UCSD-AML1 (cell line): ENCODE measurements at regions not wholly inside any gene's neighbourhood (a gene's known extent, or its start where the extent isn't known, plus 50 kb on each side); places are given as distances from the start of the nearest gene placed in this dataset.

Experiments used
- DNase-seq: peaks from one replicate; lab custom pipeline; 2025; ENCODE audit not compliant: unreplicated experiment; lab: John Stamatoyannopoulos, UW

DNA sequence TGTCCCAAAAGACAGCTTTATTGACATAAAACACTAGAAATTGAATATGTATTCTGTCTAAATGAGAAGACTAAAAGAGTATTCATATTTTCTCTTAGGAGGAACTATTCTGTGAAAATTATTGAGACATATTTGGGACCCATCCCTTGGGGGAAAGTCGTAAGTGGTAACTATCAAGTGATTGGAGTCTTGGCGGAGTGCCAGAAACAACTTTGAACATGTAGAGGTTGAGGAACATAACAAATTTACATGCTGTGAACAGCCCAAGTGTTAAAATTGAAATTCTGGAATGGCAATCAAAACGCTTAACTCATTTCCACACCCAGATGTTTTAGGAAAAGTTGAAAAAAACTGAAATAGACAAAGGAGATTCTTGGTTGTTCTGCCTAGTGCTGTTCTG lies 1034.6 kb downstream of the NSUN3 start:
- no peak for DNase-seq

DNA sequence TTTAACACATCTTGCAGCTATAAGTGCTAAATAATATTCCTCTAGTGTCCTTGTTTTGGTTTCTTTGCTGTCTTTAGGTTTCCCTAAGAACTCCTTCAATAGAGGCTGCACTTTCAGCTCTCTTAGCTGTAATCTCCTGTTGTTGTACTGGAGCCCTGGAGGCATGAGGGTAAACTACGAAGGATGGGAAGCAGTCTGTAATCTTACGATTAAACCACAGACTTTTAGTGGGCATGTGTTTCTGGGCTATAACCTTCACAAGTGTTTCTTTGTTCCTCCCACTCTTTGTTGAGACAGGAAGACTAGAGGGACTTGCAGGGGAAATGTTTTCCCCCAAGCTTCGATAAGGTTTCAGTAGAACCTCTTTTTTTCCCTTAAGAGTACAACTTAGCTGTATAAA lies 1058.1 kb downstream of the NSUN3 start:
- DNase-seq = no peak

DNA sequence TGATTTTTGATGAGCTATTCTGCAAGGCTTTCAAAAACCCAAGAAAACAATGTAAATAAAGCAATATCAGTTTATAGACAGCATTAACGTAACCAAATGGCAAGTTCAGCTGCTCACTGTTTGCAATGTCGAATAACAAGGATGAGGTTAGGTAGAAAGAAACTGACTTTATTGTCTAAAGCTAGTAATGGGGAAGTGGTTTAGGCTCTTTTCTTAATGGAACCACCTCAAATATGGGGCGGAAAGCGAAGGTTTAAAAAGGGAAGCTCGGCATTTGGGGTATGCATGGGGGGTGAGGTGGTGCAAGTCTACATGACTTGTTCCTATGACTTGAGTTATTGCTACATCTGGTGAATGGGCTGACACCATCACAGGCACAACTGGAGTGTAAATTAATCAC lies 1060.2 kb downstream of the NSUN3 start:
- DNase-seq = no peak

DNA sequence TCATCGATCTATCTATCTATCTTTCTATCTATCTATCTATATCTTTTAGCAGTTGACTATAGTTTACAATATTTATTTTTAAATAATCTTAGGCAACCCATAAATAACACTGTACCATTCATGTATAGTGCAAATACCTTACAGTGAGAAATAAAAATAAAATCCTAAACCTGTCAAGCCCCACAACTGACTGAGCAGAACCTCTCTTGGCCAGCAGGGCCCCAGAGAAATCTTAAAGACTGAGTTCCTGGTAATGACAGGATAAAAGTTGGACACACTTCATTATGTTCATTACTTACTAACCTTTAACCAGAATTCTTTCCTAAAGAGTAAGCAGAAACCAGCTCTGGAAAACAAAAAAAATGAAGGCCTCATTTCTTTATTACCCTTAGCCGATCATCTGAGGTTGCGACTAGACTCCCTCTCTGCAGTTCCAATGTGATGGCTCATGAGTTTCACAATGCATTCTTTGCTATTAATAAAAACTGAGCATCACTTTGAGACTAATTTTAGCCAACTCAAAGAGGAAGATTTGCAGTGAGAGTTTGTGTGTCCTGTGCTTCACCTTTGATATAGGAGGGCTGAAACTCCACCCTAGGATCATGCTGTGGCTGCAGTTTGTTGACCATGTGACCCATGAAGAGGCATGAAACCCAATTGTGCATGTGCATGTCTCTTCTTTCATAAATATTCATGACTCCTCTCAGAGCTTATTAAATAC lies 1072.0 kb downstream of the NSUN3 start:
- DNase-seq = no peak

DNA sequence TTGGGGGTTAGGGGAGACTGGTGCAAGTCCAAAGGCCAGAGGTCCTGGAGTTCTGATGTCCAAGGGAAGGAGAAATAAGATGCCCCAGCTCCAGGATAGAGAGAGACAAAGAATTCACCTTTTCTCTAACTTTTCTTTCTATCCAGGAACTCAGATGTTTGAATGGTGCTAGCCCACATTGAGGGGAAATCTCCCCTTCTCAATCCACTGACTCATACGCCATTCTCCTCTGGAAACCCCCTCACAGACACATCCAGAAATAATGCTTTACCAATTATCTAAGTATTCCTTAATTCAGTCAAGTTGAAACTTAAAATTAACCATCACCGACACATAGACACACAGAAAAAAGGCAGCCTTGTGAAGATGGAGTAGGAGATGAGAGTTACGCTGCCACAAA lies 1085.2 kb downstream of the NSUN3 start:
- no peak for DNase-seq

- DNase-seq = no peak
These were observed 1088.7 kb downstream of the NSUN3 start for GRCh38 chr3:95151590-95151989.

GRCh38 chr3:95154766-95155165 lies 1091.9 kb downstream of the NSUN3 start:
- DNase-seq = no peak

GRCh38 chr3:95162794-95163193 lies 1099.9 kb downstream of the NSUN3 start:
- no peak for DNase-seq

GRCh38 chr3:95167748-95168147 lies 1104.9 kb downstream of the NSUN3 start:
- no peak for DNase-seq

DNA sequence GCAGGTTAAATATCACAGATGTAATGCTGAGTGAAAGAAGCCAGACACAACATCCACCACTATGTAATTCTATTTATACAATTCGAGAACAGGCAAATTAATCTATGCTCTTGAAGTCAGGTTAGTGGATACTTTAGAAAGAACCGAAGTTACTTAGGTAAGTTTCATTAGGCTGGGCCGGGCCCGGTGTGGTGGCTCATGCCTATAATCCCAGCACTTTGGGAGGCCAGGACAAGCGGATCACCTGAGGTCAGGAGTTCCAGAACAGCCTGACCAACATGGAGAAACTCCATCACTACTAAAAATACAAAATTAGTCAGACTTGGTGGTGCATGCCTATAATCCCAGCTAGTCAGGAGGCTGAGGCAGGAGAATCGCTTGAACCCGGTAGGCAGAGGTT lies 1105.7 kb downstream of the NSUN3 start:
- DNase-seq = no peak

- no peak for DNase-seq
These were observed 1109.5 kb downstream of the NSUN3 start for GRCh38 chr3:95172164-95172943.

GRCh38 chr3:95177096-95177495 lies 1114.2 kb downstream of the NSUN3 start:
- no peak for DNase-seq

DNA sequence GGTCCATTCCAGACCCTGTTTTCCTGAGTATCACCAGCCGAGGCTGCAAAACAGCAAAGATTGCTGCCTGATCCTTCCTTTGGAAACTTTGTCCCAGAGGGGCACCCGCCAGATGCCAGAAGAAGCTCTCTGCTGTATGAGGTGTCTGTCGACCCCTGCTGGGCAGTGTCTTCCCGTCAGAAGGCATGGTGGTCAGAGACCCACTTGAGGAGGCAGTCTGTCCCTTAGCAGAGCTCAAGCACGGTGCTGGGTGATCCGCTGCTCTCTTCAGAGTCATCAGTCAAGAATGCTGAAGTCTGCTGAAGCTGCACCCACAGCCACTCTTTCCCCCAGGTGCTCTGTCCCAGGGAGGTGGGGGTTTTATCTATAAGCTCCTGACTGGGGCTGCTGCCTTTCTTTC lies 1121.2 kb downstream of the NSUN3 start:
- no peak for DNase-seq

- DNase-seq = no peak
These were observed 1126.5 kb downstream of the NSUN3 start for GRCh38 chr3:95189348-95189747.

DNA sequence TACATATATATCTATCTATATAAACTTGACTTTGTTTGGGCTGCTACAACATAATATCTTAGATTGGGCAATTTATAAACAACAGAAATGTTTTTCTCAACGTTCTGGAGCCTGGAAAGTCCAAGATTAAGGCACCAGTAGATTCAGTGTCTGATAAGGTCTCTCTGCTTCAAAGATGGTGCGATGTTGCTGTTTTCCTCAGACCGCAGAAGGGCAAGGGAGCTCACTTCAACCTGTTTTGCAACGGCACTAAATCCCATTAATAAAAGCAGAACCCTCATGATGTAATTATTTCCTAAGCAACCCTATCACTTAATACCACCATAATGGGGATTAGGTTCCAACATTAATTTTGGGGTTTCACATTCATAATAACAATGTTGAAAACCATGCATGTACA lies 1134.8 kb downstream of the NSUN3 start:
- no peak for DNase-seq

GRCh38 chr3:95200384-95200783 lies 1137.5 kb downstream of the NSUN3 start:
- no peak for DNase-seq

DNA sequence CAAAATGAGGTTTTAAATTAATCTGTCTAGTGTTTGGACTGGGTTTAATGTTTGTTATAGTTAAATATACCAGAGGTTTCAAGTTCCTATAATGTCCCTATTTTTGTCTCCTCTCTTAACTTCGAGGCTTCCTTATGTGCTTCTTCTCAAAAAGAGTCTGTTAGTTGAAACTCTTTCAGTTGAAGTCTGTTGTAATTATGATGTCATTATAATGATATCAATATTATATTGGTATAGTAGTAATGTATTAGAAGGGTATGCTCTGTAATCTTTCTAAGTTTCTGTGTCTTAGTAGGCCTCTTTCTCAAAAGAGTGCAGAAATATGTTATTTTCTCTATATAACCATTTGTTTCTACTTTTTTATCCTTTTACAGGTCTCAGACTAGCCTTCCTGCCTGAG lies 1148.0 kb downstream of the NSUN3 start:
- no peak for DNase-seq

DNA sequence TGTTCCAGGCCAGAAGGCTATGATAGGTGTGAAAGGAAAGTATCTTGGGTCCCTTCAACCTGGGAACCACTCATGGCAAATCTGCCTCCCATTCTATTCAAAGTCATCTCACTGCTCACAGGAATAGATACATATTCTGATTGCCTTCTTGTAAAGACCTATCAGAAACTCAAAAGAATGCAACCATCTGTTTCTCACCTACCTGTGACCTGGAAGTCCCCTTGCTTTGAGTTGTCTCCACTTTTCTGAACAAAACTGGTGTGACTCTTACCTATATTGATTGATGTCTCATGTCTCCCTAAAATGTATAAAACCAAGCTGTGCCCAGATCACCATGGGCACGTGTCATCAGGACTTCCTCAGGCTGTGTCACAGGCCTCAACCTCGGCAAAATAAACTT lies 1149.3 kb downstream of the NSUN3 start:
- no peak for DNase-seq

DNA sequence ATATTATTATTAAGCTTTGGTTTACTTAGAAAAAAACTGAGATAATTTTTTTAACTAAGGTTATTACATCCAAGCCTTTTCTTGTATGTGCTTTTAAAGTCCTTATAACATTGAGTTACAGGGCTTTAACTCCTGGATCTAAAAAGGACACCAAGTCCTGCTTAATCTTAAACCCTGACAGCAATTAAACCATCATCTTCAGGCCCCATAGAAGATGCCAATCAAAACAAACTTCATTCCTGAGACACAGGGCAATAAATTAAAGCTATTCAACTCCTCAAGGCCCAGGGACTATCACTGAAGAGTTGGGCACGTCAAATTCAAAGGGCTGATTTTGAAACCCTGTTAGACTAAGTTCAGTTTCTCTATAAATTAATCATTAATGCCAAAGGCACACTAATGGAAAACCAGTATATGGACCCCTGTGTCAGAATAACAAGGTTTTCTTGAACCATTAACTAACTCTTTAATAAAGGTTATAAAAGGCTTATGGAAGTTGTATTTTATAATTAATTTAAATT lies 1152.6 kb downstream of the NSUN3 start:
- no peak for DNase-seq

GRCh38 chr3:95217661-95218060 lies 1154.8 kb downstream of the NSUN3 start:
- DNase-seq = no peak

- DNase-seq = no peak
These were observed 1155.6 kb downstream of the NSUN3 start for GRCh38 chr3:95218484-95218883.

DNA sequence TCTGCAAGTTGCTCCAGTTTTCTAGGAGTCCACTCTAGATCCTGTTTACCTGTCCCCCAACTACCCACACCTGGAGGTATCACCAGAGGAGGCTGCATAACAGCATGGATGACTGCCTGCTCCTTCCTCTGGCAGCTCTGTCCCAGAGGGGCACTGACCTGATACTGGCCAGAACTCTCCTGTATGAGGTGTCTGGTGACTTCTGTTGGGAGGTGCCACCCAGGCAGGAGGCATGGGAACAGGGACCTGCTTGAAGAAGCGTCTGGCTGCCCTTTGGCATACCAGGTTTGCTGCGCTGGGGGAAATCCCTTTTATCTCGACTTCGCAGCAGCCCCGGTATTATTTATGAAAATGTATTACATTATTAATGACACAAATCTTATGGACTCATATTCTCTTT lies 1163.6 kb downstream of the NSUN3 start:
- DNase-seq = no peak
